Epidermal melanocyte (primary cell): ENCODE measurements at regions not wholly inside any gene's neighbourhood (a gene's known extent, or its start where the extent isn't known, plus 50 kb on each side); places are given as distances from the start of the nearest gene placed in this dataset.
"Not testable (repeated sequence)": the region's sequence is repeated elsewhere in the genome, so short reads cannot be mapped to it uniquely, and the experiment has no call there.

Source experiments
- DNase-seq: peaks from one replicate; pipeline ENCODE4 v3.0.0; 2011; ENCODE audit warnings: low spot score; ENCODE audit not compliant: insufficient read length

DNA sequence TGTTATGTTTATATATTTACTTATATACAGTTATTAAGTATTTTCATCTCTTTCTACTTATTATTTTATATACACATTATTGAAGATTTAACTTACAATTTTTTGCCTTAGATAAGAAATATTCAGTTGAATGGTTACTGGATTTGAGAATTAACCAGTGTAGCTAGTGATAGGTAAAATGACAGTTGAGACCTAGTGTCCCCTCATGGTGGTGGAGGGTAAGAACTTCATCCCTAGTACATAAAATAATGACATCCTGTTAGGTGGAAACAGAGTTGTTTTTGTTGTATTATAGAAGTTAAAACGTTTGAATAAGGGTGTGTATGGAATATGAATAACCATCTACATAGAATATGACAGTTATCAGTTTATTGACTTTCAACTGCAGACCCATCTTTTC is 1152.4 kb upstream of the ALCAM start:
- no peak for DNase-seq

DNA sequence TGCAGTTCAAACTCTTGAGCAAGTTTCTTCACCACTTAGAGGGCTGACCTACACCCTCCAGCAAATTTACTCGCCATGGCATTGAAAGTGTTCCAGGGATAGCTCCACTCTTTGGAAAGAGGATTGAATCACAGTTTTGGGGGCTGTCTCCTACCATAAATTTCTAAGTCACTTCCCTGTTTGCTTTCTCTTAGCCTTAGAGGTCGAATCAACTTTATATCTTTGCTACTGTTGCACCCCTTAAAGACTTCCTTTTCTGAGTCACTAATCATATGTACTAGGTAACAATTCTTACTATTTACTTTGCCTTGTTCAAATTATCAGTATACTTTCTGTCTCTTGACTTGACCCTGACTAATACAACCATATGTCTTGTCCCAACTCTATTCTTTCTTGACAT is 1151.8 kb upstream of the ALCAM start:
- no peak for DNase-seq

DNA sequence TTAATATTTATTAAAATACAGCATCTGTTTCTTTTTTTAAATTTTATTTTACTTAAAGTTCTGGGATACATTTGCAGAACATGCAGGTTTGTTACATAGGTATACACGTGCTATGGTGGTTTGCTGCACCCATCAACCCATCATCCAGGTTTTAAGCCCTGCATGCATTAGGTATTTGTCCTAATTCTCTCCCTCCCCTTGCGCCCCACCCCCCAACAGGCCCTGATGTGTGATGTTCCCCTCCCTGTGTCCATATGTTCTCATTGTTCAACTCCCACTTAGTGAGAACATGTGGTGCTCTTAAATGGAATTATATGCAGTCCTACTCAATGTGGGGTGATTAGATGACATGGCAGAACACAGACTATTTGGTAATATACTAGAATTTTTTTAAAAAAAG is 1147.7 kb upstream of the ALCAM start:
- DNase-seq = not testable (repeated sequence)

DNA sequence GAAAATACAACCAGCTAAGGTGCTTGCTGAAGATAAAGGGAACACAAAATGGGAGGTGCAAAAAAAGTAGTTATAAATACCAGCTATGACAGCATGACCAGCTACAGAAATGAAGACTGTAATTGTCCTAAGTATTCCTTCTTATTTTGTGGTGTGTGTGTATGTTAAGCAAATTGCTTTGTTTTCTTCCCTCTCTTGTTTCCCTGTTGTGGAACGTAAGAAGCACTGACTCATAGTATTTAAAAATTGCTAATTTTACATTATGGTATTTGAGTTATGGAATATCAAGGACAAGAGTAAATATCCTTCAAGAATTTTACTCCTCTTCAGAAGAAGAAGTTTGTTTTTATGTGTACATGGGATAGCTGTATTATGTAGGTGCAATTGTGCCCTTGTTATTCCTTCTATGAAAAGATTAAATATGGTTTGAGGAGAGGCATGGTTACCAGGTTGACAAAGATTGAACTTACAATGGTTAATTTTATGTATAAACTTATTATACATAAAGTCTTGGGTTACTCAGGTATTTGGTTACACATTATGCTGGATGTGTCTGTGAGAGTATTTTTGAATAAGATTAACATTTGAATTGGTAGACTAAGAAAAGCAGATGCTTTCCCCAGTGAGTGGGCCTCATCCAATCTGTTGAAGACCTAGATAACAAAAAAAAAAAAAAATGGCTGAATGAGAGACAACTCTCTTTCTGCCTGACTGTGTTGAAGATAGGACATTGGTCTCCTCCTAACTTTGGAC is 1132.1 kb upstream of the ALCAM start:
- DNase-seq = no peak

DNA sequence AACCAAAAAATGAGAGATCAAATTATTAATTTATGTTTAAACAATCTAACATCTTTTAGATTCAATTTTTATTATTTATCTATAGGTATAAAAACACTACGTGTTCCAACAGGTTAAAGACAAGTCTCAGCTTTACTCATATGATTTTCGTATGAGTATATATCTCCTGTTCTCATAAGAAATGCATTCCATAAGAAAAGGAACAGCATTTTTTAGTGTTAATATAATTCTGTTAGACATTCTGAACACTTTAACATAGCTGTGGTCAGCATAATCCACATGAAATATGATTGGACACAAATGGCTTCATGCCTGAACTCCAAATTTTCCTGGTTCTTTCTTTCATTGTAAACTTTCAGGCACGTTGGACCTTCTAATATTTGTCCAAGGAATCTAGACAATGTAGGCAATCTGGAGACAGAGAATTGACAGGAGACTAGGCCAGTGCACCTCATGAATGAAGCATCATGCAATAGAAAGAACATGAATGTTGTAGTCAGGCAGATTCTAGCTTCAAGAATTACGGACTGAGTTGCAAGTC is 1122.0 kb upstream of the ALCAM start:
- DNase-seq = no peak

DNA sequence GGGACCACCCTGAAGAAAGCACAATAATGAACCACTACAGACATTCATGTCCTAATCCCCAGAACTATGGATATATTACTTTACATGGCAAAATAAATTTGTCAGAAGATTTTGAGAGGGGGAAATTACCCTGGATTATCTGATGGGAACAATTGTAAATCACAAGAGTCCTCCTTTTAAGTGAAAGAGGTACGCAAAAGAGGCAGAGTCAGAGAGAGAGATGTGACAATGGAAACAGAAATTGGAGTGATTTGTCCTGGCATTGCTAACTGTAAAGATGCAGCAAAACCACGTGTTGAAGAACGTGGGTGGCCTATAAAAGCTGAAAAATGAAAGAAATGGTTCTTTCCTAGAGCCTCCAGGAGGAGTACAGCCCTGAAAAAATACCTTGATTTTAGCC is 1121.4 kb upstream of the ALCAM start:
- DNase-seq = no peak

DNA sequence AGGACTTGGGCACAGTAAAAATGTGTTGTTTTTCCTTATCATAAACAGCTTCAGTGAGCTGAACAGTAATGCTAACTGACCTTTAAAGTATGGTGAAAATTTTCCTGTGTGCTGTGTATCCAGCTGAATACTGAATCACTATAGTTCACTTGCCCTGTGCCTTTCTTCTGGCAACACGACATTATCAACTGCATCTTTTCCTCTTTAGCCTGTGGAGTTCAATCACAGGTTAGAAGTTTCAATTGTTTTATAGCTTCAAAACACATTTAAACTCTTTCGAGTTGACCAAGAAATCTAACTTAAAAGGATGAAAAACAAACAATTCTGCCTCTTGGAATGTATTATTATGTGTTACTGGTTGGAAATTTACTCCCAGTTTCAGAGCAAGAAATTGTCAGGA is 1120.7 kb upstream of the ALCAM start:
- DNase-seq = no peak

DNA sequence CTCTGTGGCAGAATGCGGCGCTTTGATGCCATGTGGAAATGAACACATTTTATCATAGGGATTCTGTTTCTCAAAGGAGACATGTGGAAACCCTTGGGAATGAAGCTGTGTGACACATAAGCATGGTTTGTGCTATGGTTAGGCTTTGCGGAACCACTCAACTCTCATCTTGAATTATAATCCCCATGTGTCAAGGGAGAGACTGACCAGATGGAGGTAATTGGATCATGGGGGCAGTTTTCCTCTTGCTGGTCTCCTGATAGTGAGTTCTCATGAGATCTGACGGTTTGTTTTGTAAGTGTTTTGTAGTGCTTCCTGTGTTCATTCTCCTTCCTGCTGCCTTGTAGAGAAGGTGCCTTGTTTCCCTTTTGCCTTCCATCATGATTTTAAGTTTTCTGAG is 1109.2 kb upstream of the ALCAM start:
- no peak for DNase-seq

DNA sequence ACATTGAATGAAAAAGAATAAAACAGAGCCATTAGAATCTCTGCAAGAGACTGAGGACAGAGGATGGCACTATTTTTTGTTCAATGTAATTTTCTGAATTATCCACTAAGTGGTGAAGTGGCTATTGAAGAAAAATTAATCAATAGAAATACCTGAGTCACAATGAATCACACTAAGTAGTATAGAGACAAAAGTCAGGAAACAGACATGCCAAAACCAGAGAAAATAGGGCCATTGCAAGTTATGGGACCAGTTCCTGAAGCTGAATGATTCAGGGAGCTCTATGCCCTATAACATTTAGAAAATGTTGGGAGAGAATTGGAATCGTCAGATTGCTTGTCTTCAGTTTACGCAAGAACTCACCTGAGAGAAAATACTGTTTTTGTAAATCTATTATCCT is 1103.2 kb upstream of the ALCAM start:
- no peak for DNase-seq

DNA sequence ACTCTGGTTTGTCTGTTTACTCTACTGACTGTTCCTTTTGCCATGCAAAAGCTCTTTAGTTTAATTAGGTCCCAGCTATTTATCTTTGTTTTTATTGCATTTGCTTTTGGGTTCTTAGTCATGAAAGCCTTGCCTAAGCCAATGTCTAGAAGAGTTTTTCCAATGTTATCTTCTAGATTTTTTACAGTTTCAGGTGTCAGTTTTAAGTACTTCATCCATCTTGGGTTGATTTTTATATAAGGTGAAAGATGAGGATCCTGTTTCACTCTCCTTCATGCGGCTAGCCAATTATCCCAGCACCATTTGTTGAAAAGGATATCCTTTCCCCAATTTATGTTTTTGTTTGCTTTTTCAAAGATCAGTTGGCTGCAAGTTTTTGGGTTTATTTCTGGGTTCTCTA is 1100.5 kb upstream of the ALCAM start:
- DNase-seq = not testable (repeated sequence)

DNA sequence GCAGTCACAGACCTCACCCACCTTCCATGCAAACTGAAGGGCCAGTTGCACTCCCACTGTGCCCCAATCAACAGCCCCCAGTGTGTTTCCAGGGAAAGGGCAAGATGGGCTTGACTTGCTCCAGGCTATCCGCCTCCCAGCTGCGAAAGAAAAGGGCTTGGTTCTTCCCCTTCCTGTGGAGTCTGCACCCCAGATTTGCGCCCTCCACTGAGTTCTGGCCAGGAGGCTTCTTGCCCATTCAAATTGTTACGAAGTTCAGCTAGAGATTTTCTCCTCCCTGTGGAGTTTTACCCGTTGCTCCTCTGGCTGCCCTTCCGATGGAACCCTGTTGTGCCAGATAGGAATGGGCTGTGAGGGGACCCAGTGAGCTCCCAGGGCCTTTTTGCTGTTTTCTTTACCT is 1096.9 kb upstream of the ALCAM start:
- DNase-seq = no peak

DNA sequence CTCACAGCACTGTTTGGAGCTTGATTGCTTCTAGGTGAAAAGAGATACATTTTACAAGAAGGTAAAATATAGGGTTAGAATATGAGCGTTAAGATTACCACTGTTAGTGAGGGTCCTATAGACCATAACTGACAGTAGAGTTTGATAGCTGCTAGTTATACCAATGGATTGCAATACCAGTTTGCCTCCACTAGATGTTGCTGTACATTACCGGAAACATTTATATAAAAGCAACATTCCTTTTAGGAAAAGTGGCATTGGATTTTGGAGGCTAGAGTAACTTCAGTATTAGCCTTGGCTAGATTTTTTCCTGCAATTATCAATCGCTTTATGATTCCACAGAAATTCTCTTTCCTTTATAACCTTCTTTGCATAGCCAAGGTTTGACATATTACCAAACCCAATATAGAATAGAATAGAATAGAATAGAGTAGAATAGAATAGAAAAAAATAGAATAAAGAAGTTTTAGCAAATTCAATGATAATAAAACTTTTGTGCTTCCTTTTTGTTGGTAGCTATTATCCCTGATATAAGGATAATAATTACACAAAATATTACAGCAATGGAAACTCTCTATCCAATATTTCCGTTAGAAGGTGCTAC is 1093.6 kb upstream of the ALCAM start:
- DNase-seq = no peak

DNA sequence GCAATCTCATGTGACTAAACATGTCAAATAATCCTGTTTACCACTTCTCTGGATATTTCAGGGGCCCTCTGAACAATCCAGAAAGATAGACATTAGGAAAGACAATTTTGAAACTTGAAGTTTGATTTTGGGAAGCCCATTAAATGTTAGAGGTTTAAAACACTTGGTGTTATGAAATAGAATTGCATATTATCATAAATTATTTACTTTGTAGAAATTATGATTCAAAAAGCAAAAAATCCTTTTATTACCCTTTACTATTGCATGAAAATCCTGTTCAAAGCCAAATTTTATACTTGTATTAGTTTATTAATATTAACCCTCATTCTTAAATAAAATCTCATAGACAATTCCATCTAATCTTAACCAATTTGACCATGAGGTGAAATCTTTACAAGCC is 1091.5 kb upstream of the ALCAM start:
- DNase-seq = no peak

DNA sequence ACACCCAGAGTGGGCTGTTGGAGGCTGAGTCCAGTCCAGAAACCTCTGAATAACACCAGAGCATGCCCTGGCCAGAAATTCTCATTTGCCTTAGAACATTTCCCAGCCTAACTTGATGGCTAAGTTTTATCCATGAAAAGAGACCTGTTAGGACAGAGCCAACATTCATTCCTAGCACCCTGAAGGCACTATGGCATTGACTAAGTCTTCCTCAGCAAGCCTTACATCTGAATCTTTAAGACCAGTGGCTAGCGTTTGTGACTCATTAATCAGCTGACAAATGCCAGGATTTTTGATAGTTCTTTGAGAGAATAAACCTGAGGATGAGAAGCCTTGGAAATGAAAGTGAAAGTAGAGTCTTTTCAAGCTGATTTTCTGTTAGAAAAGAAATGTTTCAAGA is 1087.1 kb upstream of the ALCAM start:
- DNase-seq = no peak

DNA sequence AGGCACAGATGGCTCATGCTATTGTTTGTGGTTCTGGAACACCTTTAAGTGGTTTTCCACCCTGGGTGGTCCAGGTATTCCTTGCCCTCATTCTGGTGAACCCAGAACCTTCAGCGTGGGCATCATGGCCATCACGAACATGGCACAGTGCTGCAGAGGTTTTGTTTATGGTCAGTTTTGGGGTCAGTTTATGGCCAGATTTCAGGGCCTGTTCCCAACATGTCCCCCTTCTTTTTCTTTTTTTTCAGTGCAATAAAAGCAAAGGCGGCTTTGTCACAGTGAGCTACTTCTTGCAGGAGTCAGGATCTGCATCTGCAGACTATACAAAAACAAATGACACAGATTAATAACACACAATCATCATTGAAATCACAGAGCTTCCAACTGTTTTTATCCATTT is 1085.0 kb upstream of the ALCAM start:
- no peak for DNase-seq

DNA sequence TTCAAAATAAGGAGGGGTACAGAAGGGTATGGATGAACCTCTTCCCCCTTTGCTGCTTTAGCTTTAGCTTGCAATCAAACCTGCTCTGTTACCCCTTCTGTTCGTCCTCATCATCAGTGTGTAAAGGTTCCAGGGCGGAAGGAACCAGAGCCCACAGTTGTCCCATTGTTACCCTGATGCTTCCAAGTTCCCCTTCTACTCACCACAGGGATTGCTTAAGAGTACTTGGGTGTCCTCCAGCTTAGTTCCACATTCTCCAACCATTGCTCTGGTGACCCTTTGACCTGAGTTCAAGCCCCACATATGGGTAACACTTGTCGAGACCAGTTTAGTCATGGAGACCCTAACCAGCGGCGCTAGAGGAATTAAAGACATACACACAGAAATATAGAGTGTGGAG is 1080.1 kb upstream of the ALCAM start:
- no peak for DNase-seq

DNA sequence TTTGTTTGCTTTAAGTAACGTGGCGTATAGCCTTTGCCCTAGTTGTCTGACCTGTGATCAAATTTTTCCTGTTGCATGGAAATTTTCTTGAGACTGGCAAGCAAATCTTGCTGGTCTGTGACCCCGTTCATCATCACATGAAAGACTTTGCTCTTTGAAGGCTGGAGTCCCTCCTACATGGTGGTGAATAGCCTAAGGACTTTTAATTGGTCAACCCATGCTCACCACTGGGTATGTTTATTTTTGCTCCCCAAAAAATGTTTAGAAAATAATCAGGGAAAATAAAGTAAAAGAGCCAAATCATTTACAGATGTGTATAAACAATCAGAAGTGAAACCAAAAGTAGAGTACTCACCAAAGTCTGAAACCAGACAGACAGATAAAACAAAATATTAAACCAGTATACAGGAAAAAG is 1075.3 kb upstream of the ALCAM start:
- no peak for DNase-seq

DNA sequence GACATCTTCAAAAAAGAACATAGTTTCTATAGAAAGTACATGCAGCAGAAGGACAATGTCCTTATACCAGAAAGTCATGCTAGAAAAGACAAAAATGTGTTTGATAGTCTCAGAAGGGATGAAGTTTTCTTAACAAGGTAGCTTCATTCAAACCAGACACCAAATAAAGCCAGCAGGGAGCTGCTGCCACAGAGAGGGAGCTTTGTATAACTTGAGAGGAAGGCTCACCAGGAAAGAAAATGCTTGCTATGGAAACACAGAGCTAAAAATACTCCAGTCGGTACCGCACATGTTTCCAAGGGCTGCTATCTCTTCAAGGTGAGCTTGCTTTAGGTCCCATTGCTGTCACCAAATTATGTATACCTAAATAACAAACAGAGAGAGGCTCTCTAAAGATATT is 1074.8 kb upstream of the ALCAM start:
- DNase-seq = no peak

DNA sequence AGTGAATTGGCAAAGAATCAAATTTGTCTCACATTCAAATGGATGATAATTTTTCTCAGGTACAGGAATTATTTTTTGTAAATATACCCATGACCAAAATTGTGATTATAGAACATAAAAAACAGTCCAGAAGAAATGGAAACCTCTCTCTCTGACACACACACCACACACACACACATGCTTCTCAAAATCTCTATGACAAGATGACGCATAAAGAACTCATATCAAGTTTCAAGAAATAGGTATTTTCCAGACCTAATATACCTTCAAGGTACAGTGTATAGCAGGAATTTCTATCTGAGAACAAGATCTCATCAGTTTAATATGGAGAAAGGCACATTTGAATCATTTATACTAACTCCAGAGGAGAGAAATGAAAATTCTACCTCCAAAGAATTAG is 1069.1 kb upstream of the ALCAM start:
- no peak for DNase-seq

DNA sequence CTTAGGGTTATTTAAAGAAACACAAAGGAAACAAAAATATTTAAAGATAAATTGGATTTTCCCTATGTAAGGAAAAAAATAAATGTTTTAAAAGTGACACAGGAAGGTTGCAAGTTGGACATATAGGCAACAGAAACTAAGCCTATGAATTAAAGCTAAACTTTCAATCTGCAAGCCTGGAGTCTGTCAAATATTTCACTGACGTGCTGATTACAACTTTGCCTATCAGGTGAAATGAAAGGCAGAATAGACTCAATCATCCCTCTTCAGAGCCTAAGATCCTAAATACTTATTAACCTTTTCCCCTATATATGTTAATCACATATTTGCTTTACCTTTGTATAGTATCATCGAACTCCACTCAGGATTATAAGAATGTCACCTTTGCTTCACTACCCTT is 1068.0 kb upstream of the ALCAM start:
- DNase-seq = no peak

DNA sequence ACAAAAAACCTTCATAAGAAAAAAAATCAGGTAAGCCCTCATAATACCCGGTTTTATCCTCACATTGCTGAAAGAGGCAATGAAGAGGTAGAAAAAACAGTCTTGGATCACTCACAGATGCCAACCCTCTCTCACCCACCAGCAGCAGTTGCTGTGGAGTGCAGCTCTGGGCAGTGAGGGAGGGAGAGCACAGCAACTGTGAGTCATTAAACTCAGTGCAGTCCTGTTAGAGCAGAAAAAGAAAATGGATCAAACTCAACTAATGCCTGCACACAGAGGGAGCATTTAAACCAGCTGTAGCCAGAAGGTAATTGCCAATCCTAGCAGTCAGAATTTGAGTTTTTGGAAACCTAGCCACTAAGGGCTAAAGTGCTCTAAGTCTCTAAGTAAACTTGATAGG is 1050.6 kb upstream of the ALCAM start:
- no peak for DNase-seq

DNA sequence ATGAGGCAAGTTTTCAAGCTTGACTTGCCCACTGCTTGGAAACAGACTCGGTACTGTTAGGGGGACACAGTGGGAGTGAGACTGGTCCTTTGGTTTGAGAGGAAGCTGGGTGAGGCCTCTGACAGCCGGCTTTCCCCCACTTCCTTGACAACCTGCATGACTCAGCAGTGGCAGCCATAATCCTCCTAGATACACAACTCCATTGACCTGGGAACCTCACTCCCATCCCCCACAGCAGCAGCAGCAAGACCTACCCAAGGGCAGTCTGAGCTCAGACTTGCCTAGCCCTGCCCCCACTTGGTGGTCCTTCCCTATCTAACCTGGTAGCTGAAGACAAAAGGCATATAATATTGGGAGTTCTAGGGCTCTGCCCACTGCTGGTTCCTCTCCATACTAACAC is 1043.5 kb upstream of the ALCAM start:
- no peak for DNase-seq

DNA sequence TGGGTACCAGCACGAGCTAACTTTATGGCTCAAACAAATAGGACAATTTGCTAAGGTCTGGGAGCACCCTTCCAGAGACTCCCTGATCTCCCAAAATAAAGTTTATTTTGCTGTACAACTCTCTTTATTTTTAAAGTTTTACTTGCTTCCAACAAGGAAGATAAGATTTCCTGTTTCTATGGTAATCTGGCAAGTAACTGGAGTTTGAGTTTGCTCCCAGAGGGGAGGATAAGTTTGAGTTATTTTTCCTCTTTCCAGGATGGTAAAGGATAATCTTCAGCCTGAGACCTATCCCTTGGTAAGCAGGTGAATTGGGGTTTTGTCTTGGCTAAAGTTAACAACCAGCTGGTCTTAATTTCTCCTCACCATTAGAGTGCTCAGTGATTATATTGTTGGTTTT is 1019.4 kb upstream of the ALCAM start:
- no peak for DNase-seq
